GM21723 (cell line): ENCODE measurements at regions not wholly inside any gene's neighbourhood (a gene's known extent, or its start where the extent isn't known, plus 50 kb on each side); places are given as distances from the start of the nearest gene placed in this dataset.
A peak's percentile ranks its signal among the peaks of the same experiment; 100 is the strongest.
"Not testable (repeated sequence)": the region's sequence is repeated elsewhere in the genome, so short reads cannot be mapped to it uniquely, and the experiment has no call there.

Experiments
- ATAC-seq: cut with Tn5 transposase; IDR thresholded peaks from one replicate; pipeline ENCODE4 v1.9.1; 2021; ENCODE audit warnings: mild to moderate bottlenecking, moderate library complexity; ENCODE audit not compliant: unreplicated experiment

- ATAC-seq = no peak
These were observed 639.7 kb downstream of the STK39 start for GRCh38 chr2:167607731-167608130.

GRCh38 chr2:167607211-167607610 is 640.2 kb downstream of the STK39 start:
- no peak for ATAC-seq

- no peak for ATAC-seq
These were observed 645.3 kb downstream of the STK39 start for GRCh38 chr2:167602122-167602521.

- ATAC-seq = no peak
These were observed 648.2 kb downstream of the STK39 start for GRCh38 chr2:167599219-167599618.

- ATAC-seq = peak; percentile 58
These were observed 651.4 kb downstream of the STK39 start for GRCh38 chr2:167595839-167596471.

- no peak for ATAC-seq
These were observed 652.4 kb downstream of the STK39 start for GRCh38 chr2:167595021-167595420.

GRCh38 chr2:167592441-167592840 is 655.0 kb downstream of the STK39 start:
- no peak for ATAC-seq

GRCh38 chr2:167582619-167583018 is 664.8 kb downstream of the STK39 start:
- no peak for ATAC-seq

- ATAC-seq = no peak
These were observed 665.3 kb downstream of the STK39 start for GRCh38 chr2:167581961-167582574.

GRCh38 chr2:167579826-167580225 is 667.6 kb downstream of the STK39 start:
- no peak for ATAC-seq

GRCh38 chr2:167575276-167575675 is 672.1 kb downstream of the STK39 start:
- ATAC-seq = no peak

GRCh38 chr2:167572883-167573619 is 674.3 kb downstream of the STK39 start:
- no peak for ATAC-seq

- ATAC-seq = no peak
These were observed 677.0 kb downstream of the STK39 start for GRCh38 chr2:167570370-167570769.

- ATAC-seq = not testable (repeated sequence)
These were observed 675.8 kb downstream of the XIRP2 start for GRCh38 chr2:167563885-167564619.

- ATAC-seq = not testable (repeated sequence)
These were observed 670.2 kb downstream of the XIRP2 start for GRCh38 chr2:167558272-167558991.

- ATAC-seq = no peak
These were observed 666.9 kb downstream of the XIRP2 start for GRCh38 chr2:167555098-167555720.

- ATAC-seq = no peak
These were observed 665.4 kb downstream of the XIRP2 start for GRCh38 chr2:167553635-167554034.

GRCh38 chr2:167551416-167551815 is 663.1 kb downstream of the XIRP2 start:
- ATAC-seq = no peak

- no peak for ATAC-seq
These were observed 662.2 kb downstream of the XIRP2 start for GRCh38 chr2:167550448-167550847.

GRCh38 chr2:167548396-167548795 is 660.1 kb downstream of the XIRP2 start:
- no peak for ATAC-seq
